ENCODE measurements at regions not wholly inside any gene's neighbourhood (a gene's known extent, or its start where the extent isn't known, plus 50 kb on each side); places are given as distances from the start of the nearest gene placed in this dataset.

GRCh38 chr9:12930906-12931305 is 156.1 kb downstream of the LURAP1L start:
- TF ChIP-seq EZH2phosphoT487 (IDR thresholded peaks at IDR 0.05; ENCODE audit: insufficient read depth, low read depth) (no peak), EZH2 (IDR thresholded peaks at IDR 0.05; ENCODE audit: insufficient read depth, poor library complexity, severe bottlenecking) (no peak)
